Thyroid gland (tissue), 4 donors: ENCODE measurements at regions not wholly inside any gene's neighbourhood (a gene's known extent, or its start where the extent isn't known, plus 50 kb on each side); places are given as distances from the start of the nearest gene placed in this dataset.

Source experiments
- POLR2A ChIP-seq, 2 donors: fragments of 450-650 bp; IDR thresholded peaks; one replicate each; pipeline ENCODE4 v1.6.1; 2017; ENCODE audit warnings: antibody characterized with exemption in 2 of 2, mild to moderate bottlenecking in 2 of 2, moderate library complexity in 1 of 2
- TF ChIP-seq, protein P1 (sequence below), 6 experiments: fragments of 200-600 bp in 3 of 6; fragments of 450-650 bp in 3 of 6; sonication (generic) in 3 of 6; IDR thresholded peaks; one replicate each; pipeline ENCODE4 v1.5.1; 2016 to 2019; ENCODE audit warnings: antibody characterized with exemption in 6 of 6, mild to moderate bottlenecking in 2 of 6, inconsistent platforms in 1 of 6, moderate library complexity in 1 of 6

DNA sequence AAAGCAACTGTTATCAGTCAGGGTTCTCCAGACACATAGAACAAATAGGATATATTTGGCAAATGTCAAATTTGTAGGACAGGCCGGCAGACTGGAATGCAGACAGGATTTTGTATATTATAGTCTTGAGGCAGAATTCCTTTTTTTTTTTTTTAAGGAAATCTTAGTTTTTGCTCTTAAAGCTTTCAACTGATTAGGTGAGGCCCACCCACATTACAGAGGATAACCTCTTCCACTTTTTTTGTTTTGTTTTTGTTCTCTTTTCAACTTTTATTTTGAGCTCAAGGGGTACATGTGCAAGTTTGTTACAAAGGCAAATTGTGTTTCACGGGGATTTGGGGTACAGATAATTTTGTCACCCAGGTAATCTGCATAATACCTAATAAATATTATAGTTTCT is 350.2 kb upstream of the CHAC2 start:
- TF ChIP-seq, protein P1, sequence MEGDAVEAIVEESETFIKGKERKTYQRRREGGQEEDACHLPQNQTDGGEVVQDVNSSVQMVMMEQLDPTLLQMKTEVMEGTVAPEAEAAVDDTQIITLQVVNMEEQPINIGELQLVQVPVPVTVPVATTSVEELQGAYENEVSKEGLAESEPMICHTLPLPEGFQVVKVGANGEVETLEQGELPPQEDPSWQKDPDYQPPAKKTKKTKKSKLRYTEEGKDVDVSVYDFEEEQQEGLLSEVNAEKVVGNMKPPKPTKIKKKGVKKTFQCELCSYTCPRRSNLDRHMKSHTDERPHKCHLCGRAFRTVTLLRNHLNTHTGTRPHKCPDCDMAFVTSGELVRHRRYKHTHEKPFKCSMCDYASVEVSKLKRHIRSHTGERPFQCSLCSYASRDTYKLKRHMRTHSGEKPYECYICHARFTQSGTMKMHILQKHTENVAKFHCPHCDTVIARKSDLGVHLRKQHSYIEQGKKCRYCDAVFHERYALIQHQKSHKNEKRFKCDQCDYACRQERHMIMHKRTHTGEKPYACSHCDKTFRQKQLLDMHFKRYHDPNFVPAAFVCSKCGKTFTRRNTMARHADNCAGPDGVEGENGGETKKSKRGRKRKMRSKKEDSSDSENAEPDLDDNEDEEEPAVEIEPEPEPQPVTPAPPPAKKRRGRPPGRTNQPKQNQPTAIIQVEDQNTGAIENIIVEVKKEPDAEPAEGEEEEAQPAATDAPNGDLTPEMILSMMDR (IDR thresholded peaks at IDR 0.05), result no peak
- no peak for TF ChIP-seq POLR2A (IDR thresholded peaks at IDR 0.05)
